ENCODE measurements at regions not wholly inside any gene's neighbourhood (a gene's known extent, or its start where the extent isn't known, plus 50 kb on each side); places are given as distances from the start of the nearest gene placed in this dataset.

DNA sequence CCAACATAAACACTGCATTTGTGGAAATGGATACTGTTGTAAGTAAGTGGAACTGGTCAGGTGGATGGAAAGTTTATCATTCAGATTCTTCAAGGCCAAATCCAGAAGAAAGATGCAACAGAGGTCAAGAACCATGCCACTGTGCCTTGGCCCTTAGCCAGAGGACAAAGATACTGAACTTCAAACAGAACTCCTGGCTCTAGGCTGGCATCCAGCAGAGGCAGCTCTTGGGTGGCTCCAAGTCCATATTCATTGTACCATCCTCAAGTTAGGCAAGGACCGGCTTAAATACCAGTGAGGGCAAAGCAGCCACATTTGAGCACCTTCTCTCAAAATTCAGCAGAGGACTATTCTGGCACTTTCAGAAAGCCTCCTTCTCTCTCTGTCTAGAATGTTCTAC, 53.2 kb downstream of the DNAAF9 start:
- WGBS, 3 donors, result 98 to 100% (median 100%) methylated on average over 1 of the region's 1 CpG
- intact Hi-C loops (cut with DNase I), result no loop called here
- H3K27ac ChIP-seq, result no peak overlapping the region
- no peak for TF ChIP-seq POLR2A (IDR thresholded peaks at IDR 0.05)
- TF ChIP-seq EP300 (IDR thresholded peaks at IDR 0.05), result no peak
- TF ChIP-seq, protein P1, sequence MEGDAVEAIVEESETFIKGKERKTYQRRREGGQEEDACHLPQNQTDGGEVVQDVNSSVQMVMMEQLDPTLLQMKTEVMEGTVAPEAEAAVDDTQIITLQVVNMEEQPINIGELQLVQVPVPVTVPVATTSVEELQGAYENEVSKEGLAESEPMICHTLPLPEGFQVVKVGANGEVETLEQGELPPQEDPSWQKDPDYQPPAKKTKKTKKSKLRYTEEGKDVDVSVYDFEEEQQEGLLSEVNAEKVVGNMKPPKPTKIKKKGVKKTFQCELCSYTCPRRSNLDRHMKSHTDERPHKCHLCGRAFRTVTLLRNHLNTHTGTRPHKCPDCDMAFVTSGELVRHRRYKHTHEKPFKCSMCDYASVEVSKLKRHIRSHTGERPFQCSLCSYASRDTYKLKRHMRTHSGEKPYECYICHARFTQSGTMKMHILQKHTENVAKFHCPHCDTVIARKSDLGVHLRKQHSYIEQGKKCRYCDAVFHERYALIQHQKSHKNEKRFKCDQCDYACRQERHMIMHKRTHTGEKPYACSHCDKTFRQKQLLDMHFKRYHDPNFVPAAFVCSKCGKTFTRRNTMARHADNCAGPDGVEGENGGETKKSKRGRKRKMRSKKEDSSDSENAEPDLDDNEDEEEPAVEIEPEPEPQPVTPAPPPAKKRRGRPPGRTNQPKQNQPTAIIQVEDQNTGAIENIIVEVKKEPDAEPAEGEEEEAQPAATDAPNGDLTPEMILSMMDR (IDR thresholded peaks at IDR 0.05), result no peak
- H3K9me3 ChIP-seq, result no peaks in the 10 kb centered on the region
- no peaks in the 10 kb centered on the region for H3K36me3 ChIP-seq
- no peak for DNase-seq
- H3K4me1 ChIP-seq (ENCODE audit: insufficient read depth), result no peaks in the 10 kb centered on the region
- H3K4me3 ChIP-seq, result no peak overlapping the region
- no peaks in the 10 kb centered on the region for H3K27me3 ChIP-seq

DNA sequence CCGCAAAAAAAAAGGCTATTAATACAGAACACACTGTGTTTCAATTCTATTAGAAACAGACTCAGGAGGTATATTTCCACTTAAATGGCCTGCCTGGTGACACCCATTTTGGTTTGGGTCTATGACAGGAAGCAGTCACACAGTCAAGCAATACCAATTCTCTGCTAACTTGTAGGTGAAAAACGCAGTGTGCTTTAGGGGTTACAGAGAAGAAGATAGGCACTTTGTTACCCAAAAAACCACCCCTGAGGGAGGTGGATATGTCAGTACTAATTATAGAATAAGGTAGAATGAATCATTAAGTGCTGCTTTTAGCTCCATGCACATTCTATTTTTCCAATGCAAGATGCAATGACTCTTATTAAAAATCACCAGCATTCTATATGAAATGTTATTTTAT, 53.8 kb downstream of the DNAAF9 start:
- Histone ChIP-seq H3K27ac (no peak overlapping the region), H3K36me3 (no peaks in the 10 kb centered on the region), H3K4me1 (ENCODE audit: insufficient read depth) (no peaks in the 10 kb centered on the region), H3K27me3 (no peaks in the 10 kb centered on the region), H3K4me3 (no peak overlapping the region), H3K9me3 (no peaks in the 10 kb centered on the region)
- TF ChIP-seq POLR2A (IDR thresholded peaks at IDR 0.05) (no peak), EP300 (IDR thresholded peaks at IDR 0.05) (no peak)
- TF ChIP-seq, protein P1 (IDR thresholded peaks at IDR 0.05), result no peak
- intact Hi-C loops (cut with DNase I), result no loop called here
- no peak for DNase-seq
- WGBS, 3 donors, result 92 to 96% (median 93%) methylated on average over 2 of the region's 2 CpGs

DNA sequence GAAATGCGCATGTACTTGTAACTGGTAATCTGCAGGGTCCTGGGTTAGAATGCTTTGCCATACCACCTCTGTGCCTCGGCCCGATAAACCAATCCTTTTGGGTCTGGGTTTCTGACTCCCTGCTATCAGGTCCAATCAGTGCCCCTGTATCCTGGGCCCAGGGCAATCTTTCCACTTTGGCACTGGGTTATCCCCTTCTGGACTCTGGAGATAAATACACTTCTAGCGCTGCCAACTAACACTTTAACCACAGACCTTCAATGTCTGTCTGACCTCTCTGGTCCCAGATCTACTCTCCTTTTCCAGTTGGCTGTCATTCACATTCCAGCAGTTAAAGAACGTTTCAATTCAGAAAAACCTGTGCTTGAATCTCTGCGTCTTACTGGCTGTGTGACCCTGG, 55.3 kb downstream of the DNAAF9 start:
- Histone ChIP-seq H3K4me1 (ENCODE audit: insufficient read depth) (no peaks in the 10 kb centered on the region), H3K4me3 (no peak overlapping the region), H3K27me3 (no peaks in the 10 kb centered on the region), H3K36me3 (no peaks in the 10 kb centered on the region), H3K27ac (no peak overlapping the region), H3K9me3 (no peaks in the 10 kb centered on the region)
- WGBS, 3 donors, result 92 to 94% (median 93%) methylated on average over 6 of the region's 6 CpGs
- intact Hi-C loops (cut with DNase I), result no loop called here
- DNase-seq, result no peak
- TF ChIP-seq, protein P1 (IDR thresholded peaks at IDR 0.05), result no peak
- TF ChIP-seq EP300 (IDR thresholded peaks at IDR 0.05) (no peak), POLR2A (IDR thresholded peaks at IDR 0.05) (no peak)

DNA sequence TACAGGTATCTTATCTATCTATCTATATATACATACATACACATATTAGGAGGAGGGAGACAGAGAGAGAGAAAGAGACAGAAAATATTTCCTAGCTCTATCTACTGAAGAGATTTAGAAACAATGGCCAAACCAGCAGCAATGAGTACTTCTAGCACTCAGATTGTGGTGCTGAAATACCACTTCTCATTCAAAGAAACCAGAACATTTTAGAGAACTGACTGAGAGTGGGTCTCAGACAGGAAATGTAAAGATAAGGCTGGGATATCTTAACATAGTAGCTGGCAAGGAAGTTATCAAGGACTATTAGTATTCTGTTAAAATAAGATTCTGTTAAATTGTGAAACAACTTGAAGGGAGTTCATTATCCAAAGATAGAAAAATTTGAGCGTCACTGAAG, 57.0 kb downstream of the DNAAF9 start:
- no peaks in the 10 kb centered on the region for H3K9me3 ChIP-seq
- intact Hi-C loops (cut with DNase I), result no loop called here
- no peaks in the 10 kb centered on the region for H3K27me3 ChIP-seq
- no peak for TF ChIP-seq POLR2A (IDR thresholded peaks at IDR 0.05)
- no peak for TF ChIP-seq EP300 (IDR thresholded peaks at IDR 0.05)
- 86 to 94% (median 89%) methylated on average over 1 of the region's 1 CpG for WGBS, 3 donors
- no peak for DNase-seq
- H3K4me3 ChIP-seq, result no peak overlapping the region
- no peaks in the 10 kb centered on the region for H3K36me3 ChIP-seq
- no peak overlapping the region for H3K27ac ChIP-seq
- H3K4me1 ChIP-seq (ENCODE audit: insufficient read depth), result no peaks in the 10 kb centered on the region

DNA sequence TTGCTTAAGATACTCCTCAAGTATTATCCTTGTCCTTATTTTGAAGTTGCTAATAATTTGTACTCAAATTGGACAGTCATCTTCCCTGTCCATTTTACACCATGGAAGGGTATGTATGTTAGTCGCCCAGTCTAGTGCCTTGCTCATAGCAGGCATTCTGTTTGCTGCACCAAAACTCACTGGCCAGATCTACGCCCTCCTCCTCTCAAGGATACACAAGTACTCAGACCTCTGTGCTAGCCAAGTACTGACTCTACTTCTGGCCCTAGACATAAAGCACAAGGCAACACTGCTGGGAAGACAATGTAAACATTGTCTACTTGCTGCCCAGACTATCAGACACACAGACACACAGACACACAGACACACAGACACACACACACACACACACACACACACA, 57.7 kb downstream of the DNAAF9 start:
- Histone ChIP-seq H3K27ac (no peak overlapping the region), H3K4me1 (ENCODE audit: insufficient read depth) (no peaks in the 10 kb centered on the region), H3K9me3 (no peaks in the 10 kb centered on the region), H3K36me3 (no peaks in the 10 kb centered on the region), H3K27me3 (no peaks in the 10 kb centered on the region), H3K4me3 (no peak overlapping the region)
- no peak for DNase-seq
- WGBS, 3 donors, result 88 to 98% (median 96%) methylated on average over 2 of the region's 2 CpGs
- intact Hi-C loops (cut with DNase I), result no loop called here
- TF ChIP-seq EP300 (IDR thresholded peaks at IDR 0.05), result no peak
- TF ChIP-seq, protein P1 (IDR thresholded peaks at IDR 0.05), result no peak
- no peak for TF ChIP-seq POLR2A (IDR thresholded peaks at IDR 0.05)
